Endodermal cell (in vitro differentiated cells): ENCODE measurements at regions not wholly inside any gene's neighbourhood (a gene's known extent, or its start where the extent isn't known, plus 50 kb on each side); places are given as distances from the start of the nearest gene placed in this dataset.

Experiments
- DNase-seq: peaks from one replicate; pipeline ENCODE4 v3.0.0-alpha.2; 2017
- H3K27ac ChIP-seq: 2 replicates; pipeline ENCODE4 v1.5.1; 2013; ENCODE audit warnings: mild to moderate bottlenecking, low read depth, low read length, moderate library complexity
- H3K27me3 ChIP-seq: 2 replicates; pipeline ENCODE4 v1.6.1; 2013; ENCODE audit warnings: mild to moderate bottlenecking, low read length, moderate library complexity; ENCODE audit not compliant: insufficient read depth, control insufficient read depth, poor library complexity, severe bottlenecking
- H3K36me3 ChIP-seq: 2 replicates; pipeline ENCODE4 v1.7.0; 2013; ENCODE audit warnings: mild to moderate bottlenecking, low read length, moderate library complexity; ENCODE audit not compliant: control insufficient read depth, insufficient read depth
- H3K4me1 ChIP-seq: one replicate; pipeline ENCODE4 v1.7.0; 2013; ENCODE audit warnings: low read length; ENCODE audit not compliant: control insufficient read depth, insufficient read depth
- H3K4me3 ChIP-seq: 2 replicates; pipeline ENCODE4 v1.5.1; 2013; ENCODE audit warnings: mild to moderate bottlenecking, low read length, moderate library complexity
- H3K9ac ChIP-seq: 2 replicates; pipeline ENCODE4 v1.6.1; 2013; ENCODE audit warnings: mild to moderate bottlenecking, low read length, moderate library complexity; ENCODE audit not compliant: poor library complexity, severe bottlenecking; ENCODE audit errors: extremely low read depth
- H3K9me3 ChIP-seq: 2 replicates; pipeline ENCODE4 v1.6.1; 2013; ENCODE audit warnings: mild to moderate bottlenecking, low read length, moderate library complexity; ENCODE audit not compliant: control insufficient read depth
- H3K27ac Mint-ChIP-seq: 2 replicates; pipeline ENCODE4 v1.8.0; 2020; ENCODE audit warnings: mixed read lengths
- H3K27me3 Mint-ChIP-seq: 2 replicates; pipeline ENCODE4 v1.8.0; 2021; ENCODE audit warnings: mild to moderate bottlenecking, mixed read lengths; ENCODE audit not compliant: insufficient read depth
- H3K36me3 Mint-ChIP-seq: 2 replicates; pipeline ENCODE4 v1.8.0; 2020; ENCODE audit warnings: low read depth, mixed read lengths
- H3K4me1 Mint-ChIP-seq: 2 replicates; pipeline ENCODE4 v1.8.0; 2020; ENCODE audit warnings: mixed read lengths
- H3K4me3 Mint-ChIP-seq: 2 replicates; pipeline ENCODE4 v1.8.0; 2020; ENCODE audit warnings: mild to moderate bottlenecking, moderate library complexity, mixed read lengths
- H3K9me3 Mint-ChIP-seq: 2 replicates; pipeline ENCODE4 v1.8.0; 2020; ENCODE audit warnings: mild to moderate bottlenecking, mixed read lengths
- WGBS, 2 experiments: methylation state at CpG; one replicate each; pipeline versions ENCODE4 v1.1.5 to v1.1.7; 2013; ENCODE audit warnings: missing lambda C conversion rate in 2 of 2, mixed read lengths in 1 of 2; ENCODE audit not compliant: insufficient coverage in 1 of 2, insufficient read length in 1 of 2; 5-methylcytosine and 5-hydroxymethylcytosine counted together
- TF ChIP-seq, protein P1 (sequence below): fragments of 200-600 bp; sonication (generic); conservative IDR thresholded peaks from 2 replicates; pipeline ENCODE4 v1.5.0; 2021; ENCODE audit warnings: antibody characterized with exemption, mild to moderate bottlenecking

DNA sequence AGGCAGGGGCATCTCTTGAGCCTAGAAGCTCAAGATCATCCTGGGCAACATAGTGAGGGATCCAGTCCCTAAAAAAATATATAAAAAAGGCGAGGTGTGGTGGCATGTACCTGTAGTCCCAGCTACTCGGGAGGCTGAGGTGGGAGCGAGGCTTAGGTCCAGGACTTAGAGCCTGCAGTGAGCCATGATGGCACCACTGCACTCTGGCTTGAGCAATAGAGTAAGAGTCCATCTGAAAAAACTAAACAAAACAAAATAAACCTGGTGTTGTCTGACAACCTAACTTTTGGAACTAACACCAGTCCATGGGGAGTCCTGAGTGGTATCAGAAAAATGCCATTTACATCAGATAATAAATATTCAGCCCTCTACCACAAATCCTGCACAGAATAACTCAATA is 110.1 kb upstream of the NRIP1 start:
- no peak overlapping the region for H3K27ac ChIP-seq

DNA sequence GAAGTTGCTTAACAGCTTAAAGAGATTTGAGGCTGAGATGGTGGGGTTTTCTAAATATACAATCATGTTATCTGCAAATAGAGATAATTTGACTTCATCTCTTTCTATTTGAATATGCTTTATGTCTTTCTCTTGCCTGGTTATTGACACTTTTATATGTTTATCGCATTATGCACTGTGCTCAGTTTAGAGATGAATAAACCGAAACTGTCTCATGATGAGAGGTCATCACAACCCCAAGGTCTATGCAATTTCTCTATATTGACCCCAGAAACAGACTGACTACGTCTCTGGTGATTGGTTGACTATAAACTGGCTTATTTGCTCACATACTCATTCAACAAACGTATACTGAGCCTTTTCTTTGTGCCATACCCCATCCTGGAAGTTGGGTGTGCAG is 117.9 kb upstream of the NRIP1 start:
- Mint-ChIP-seq H3K27ac (no peak overlapping the region), H3K36me3 (no peaks in the 10 kb centered on the region), H3K9me3 (peaks cover 15% of the 10 kb centered on the region), H3K27me3 (peaks cover 3% of the 10 kb centered on the region), H3K4me1 (no peaks in the 10 kb centered on the region), H3K4me3 (no peak overlapping the region)
- WGBS, 2 experiments = 83 to 95% methylated on average over 1 to 4 of the region's 4 CpGs
- Histone ChIP-seq H3K36me3 (no peaks in the 10 kb centered on the region), H3K4me3 (no peak overlapping the region), H3K9ac (no peak overlapping the region), H3K27me3 (no peaks in the 10 kb centered on the region), H3K4me1 (no peaks in the 10 kb centered on the region), H3K9me3 (peaks cover 4% of the 10 kb centered on the region), H3K27ac (no peak overlapping the region)
- TF ChIP-seq, protein P1, sequence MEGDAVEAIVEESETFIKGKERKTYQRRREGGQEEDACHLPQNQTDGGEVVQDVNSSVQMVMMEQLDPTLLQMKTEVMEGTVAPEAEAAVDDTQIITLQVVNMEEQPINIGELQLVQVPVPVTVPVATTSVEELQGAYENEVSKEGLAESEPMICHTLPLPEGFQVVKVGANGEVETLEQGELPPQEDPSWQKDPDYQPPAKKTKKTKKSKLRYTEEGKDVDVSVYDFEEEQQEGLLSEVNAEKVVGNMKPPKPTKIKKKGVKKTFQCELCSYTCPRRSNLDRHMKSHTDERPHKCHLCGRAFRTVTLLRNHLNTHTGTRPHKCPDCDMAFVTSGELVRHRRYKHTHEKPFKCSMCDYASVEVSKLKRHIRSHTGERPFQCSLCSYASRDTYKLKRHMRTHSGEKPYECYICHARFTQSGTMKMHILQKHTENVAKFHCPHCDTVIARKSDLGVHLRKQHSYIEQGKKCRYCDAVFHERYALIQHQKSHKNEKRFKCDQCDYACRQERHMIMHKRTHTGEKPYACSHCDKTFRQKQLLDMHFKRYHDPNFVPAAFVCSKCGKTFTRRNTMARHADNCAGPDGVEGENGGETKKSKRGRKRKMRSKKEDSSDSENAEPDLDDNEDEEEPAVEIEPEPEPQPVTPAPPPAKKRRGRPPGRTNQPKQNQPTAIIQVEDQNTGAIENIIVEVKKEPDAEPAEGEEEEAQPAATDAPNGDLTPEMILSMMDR = no peak
- no peak for DNase-seq

More for the DNA sequence above, 110.1 kb upstream of the NRIP1 start:
- TF ChIP-seq, protein P1 = no peak
- peaks cover 2% of the 10 kb centered on the region for H3K9me3 ChIP-seq
- no peak overlapping the region for H3K9ac ChIP-seq
- no peaks in the 10 kb centered on the region for H3K4me1 ChIP-seq
- Mint-ChIP-seq H3K4me1 (peaks cover 12% of the 10 kb centered on the region), H3K4me3 (no peak overlapping the region), H3K27ac (no peak overlapping the region), H3K27me3 (peaks cover 14% of the 10 kb centered on the region), H3K9me3 (no peaks in the 10 kb centered on the region), H3K36me3 (no peaks in the 10 kb centered on the region)
- H3K4me3 ChIP-seq = no peak overlapping the region
- DNase-seq = no peak
- no peaks in the 10 kb centered on the region for H3K36me3 ChIP-seq
- WGBS, 2 experiments = 87 to 97% methylated on average over 3 of the region's 3 CpGs
- peaks cover 49% of the 10 kb centered on the region for H3K27me3 ChIP-seq

DNA sequence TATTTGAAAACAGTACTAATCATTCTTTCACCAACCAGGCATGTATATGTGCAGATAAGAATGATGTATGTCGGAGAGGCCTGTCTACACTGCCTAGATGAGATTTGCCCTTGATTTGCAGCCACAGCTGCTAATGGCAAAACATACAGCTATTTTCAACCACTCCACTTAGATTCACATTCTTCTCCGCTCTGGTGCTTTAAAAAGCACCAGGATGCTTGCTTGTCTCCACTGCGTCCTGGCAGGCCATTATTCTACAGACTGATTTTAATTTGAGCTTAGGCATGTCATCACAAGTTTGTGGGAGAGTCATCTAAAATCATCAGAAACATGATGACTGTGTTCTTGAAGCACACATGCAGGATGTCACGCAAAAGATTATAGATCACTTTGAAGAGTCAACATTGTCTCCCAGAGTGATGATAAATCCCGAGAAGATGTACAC is 119.0 kb upstream of the NRIP1 start:
- TF ChIP-seq, protein P1 = no peak
- no peaks in the 10 kb centered on the region for H3K36me3 ChIP-seq
- H3K27ac ChIP-seq = no peak overlapping the region
- no peaks in the 10 kb centered on the region for H3K4me1 Mint-ChIP-seq
- peaks cover 4% of the 10 kb centered on the region for H3K9me3 ChIP-seq
- no peaks in the 10 kb centered on the region for H3K36me3 Mint-ChIP-seq
- no peak overlapping the region for H3K4me3 Mint-ChIP-seq
- H3K4me3 ChIP-seq = no peak overlapping the region
- 92 to 100% methylated on average over 1 to 5 of the region's 5 CpGs for WGBS, 2 experiments
- no peak overlapping the region for H3K27ac Mint-ChIP-seq
- H3K27me3 Mint-ChIP-seq = peaks cover 3% of the 10 kb centered on the region
- no peak for DNase-seq
- H3K27me3 ChIP-seq = no peaks in the 10 kb centered on the region
- no peaks in the 10 kb centered on the region for H3K4me1 ChIP-seq
- peaks cover 15% of the 10 kb centered on the region for H3K9me3 Mint-ChIP-seq
- H3K9ac ChIP-seq = no peak overlapping the region
